HEK293 (cell line): ENCODE measurements at regions not wholly inside any gene's neighbourhood (a gene's known extent, or its start where the extent isn't known, plus 50 kb on each side); places are given as distances from the start of the nearest gene placed in this dataset.

Experiments
- CTCF ChIA-PET: fragments of 350-600 bp; formaldehyde crosslinking; extraction: SDS; loops from one replicate; lab custom pipeline; 2021; ENCODE audit warnings: antibody characterized with exemption; lab: Yijun Ruan, JAX
- POLR2A ChIA-PET: fragments of 300-600 bp; formaldehyde crosslinking; extraction: SDS; loops from one replicate; lab custom pipeline; 2020; ENCODE audit warnings: antibody characterized with exemption, inconsistent platforms; lab: Yijun Ruan, JAX
- H3K27ac ChIP-seq: fragments of 200-500 bp; sonication (Bioruptor generic); 2 replicates; pipeline ENCODE4 v1.5.1; 2014; ENCODE audit warnings: low read depth, low read length, control low read depth, inconsistent platforms; ENCODE audit errors: extremely low read depth
- H3K36me3 ChIP-seq, 2 experiments: fragments of 200-500 bp in 1 of 2; sonication (Bioruptor generic) in 1 of 2; 1 replicate in 1 of 2; 2 replicates in 1 of 2; pipeline ENCODE4 v1.5.1; 2014 to 2017; ENCODE audit warnings: inconsistent platforms in 2 of 2, low read length in 2 of 2; ENCODE audit not compliant: control insufficient read depth in 2 of 2, insufficient read depth in 1 of 2
- H3K4me1 ChIP-seq: fragments of 200-500 bp; sonication (Bioruptor generic); 2 replicates; pipeline ENCODE4 v1.5.1; 2014; ENCODE audit warnings: mild to moderate bottlenecking, low read length, inconsistent platforms; ENCODE audit not compliant: control insufficient read depth, insufficient read depth
- H3K4me3 ChIP-seq: 2 replicates; pipeline ENCODE4 v1.5.1; 2011; ENCODE audit warnings: low read depth, mild to moderate bottlenecking, control low read depth, low read length, moderate library complexity
- H3K9me3 ChIP-seq: fragments of 200-500 bp; sonication (Bioruptor generic); 2 replicates; pipeline ENCODE4 v1.5.1; 2014; ENCODE audit warnings: low read depth, low read length, inconsistent platforms; ENCODE audit not compliant: control insufficient read depth, insufficient read depth
- HOXA7 ChIP-seq: sonication (generic); formaldehyde crosslinking; IDR thresholded peaks from 2 replicates; pipeline ENCODE4 v1.8.1; 2022; ENCODE audit warnings: missing genetic modification reagents, borderline replicate concordance
- KLF1 ChIP-seq: fragments of 450-650 bp; formaldehyde crosslinking; IDR thresholded peaks from 2 replicates; pipeline ENCODE4 v1.5.1; 2016; ENCODE audit warnings: missing biosample characterization, missing genetic modification characterization
- MEIS1 ChIP-seq: sonication (generic); formaldehyde crosslinking; IDR thresholded peaks from 2 replicates; pipeline ENCODE4 v1.8.1; 2022; ENCODE audit warnings: missing genetic modification reagents, mild to moderate bottlenecking, borderline replicate concordance
- OSR2 ChIP-seq: fragments of 450-650 bp; formaldehyde crosslinking; IDR thresholded peaks from 2 replicates; pipeline ENCODE4 v1.5.1; 2016; ENCODE audit warnings: missing biosample characterization, missing genetic modification characterization
- REST ChIP-seq: fragments of 450-650 bp; formaldehyde crosslinking; IDR thresholded peaks from 2 replicates; pipeline ENCODE4 v1.5.1; 2016; ENCODE audit warnings: missing biosample characterization, missing genetic modification characterization
- SETDB1 ChIP-seq: IDR thresholded peaks from one replicate; pipeline ENCODE4 v1.6.1; 2017; ENCODE audit warnings: mild to moderate bottlenecking, low read length, moderate library complexity, mixed read lengths; ENCODE audit not compliant: insufficient read length
- SP2 ChIP-seq: fragments of 450-650 bp; formaldehyde crosslinking; IDR thresholded peaks from 2 replicates; pipeline ENCODE4 v1.5.1; 2016; ENCODE audit warnings: missing biosample characterization, missing genetic modification characterization
- SP7 ChIP-seq: fragments of 450-650 bp; formaldehyde crosslinking; IDR thresholded peaks from 2 replicates; pipeline ENCODE4 v1.5.1; 2016; ENCODE audit warnings: missing biosample characterization, missing genetic modification characterization
- ZBTB21 ChIP-seq: fragments of 450-650 bp; formaldehyde crosslinking; IDR thresholded peaks from 2 replicates; pipeline ENCODE4 v1.5.1; 2017; ENCODE audit warnings: missing biosample characterization, missing genetic modification characterization
- ZBTB7A ChIP-seq: fragments of 450-650 bp; formaldehyde crosslinking; IDR thresholded peaks from 2 replicates; pipeline ENCODE4 v1.5.1; 2016; ENCODE audit warnings: low read depth, missing biosample characterization, missing genetic modification characterization
- ZFHX2 ChIP-seq: fragments of 450-650 bp; formaldehyde crosslinking; conservative IDR thresholded peaks from 2 replicates; pipeline ENCODE4 v1.5.1; 2016; ENCODE audit warnings: missing biosample characterization, missing genetic modification characterization
- ZFP41 ChIP-seq: fragments of 450-650 bp; formaldehyde crosslinking; IDR thresholded peaks from 2 replicates; pipeline ENCODE4 v1.5.1; 2016; ENCODE audit warnings: missing biosample characterization, missing genetic modification characterization, borderline replicate concordance
- ZNF211 ChIP-seq: fragments of 450-650 bp; formaldehyde crosslinking; IDR thresholded peaks from 2 replicates; pipeline ENCODE4 v1.5.1; 2016; ENCODE audit warnings: low read depth, missing biosample characterization, missing genetic modification characterization
- ZNF433 ChIP-seq: fragments of 450-650 bp; formaldehyde crosslinking; IDR thresholded peaks from 2 replicates; pipeline ENCODE4 v1.5.1; 2016; ENCODE audit warnings: missing biosample characterization, missing genetic modification characterization, low read depth
- ZNF548 ChIP-seq: fragments of 450-650 bp; formaldehyde crosslinking; IDR thresholded peaks from 2 replicates; pipeline ENCODE4 v1.5.1; 2016; ENCODE audit warnings: missing biosample characterization, missing genetic modification characterization
- ZNF561 ChIP-seq: fragments of 450-650 bp; IDR thresholded peaks from 2 replicates; pipeline ENCODE4 v1.5.1; 2018; ENCODE audit warnings: missing biosample characterization, missing genetic modification characterization, borderline replicate concordance
- ZNF600 ChIP-seq: fragments of 450-650 bp; formaldehyde crosslinking; IDR thresholded peaks from 2 replicates; pipeline ENCODE4 v1.5.1; 2016; ENCODE audit warnings: missing biosample characterization, missing genetic modification characterization
- ZNF629 ChIP-seq: fragments of 450-650 bp; formaldehyde crosslinking; IDR thresholded peaks from 2 replicates; pipeline ENCODE4 v1.5.1; 2017; ENCODE audit warnings: missing biosample characterization, missing genetic modification characterization
- ZNF639 ChIP-seq: fragments of 450-650 bp; formaldehyde crosslinking; IDR thresholded peaks from 2 replicates; pipeline ENCODE4 v1.5.1; 2016; ENCODE audit warnings: missing biosample characterization, missing genetic modification characterization

- TF ChIP-seq REST (tag by site-specific recombination), result no peak
- TF ChIP-seq OSR2, result no peak
- TF ChIP-seq ZNF548, result no peak
- no peak for TF ChIP-seq ZNF639
- TF ChIP-seq, all 188 proteins: peak for 0
Observed at GRCh38 chr20:50302341-50303057, 111.9 kb downstream of the CEBPB start (continued).

- Histone ChIP-seq H3K9me3 (no peaks in the 10 kb centered on the region), H3K27ac (no peak overlapping the region), H3K4me3 (no peak overlapping the region), H3K36me3 (no peaks in the 10 kb centered on the region), H3K4me1 (no peaks in the 10 kb centered on the region)
- POLR2A ChIA-PET, result interaction anchor here (1.0 kb wide), 1 partner anchor 188 kb away, joined by 4 read pairs; no protein-coding TSS in a partner anchor
- CTCF ChIA-PET, result interaction anchor here (0.6 to 0.9 kb wide), 3 partner anchors 14 to 36 kb away, joined by 3 to 4 read pairs (median 3); no protein-coding TSS in a partner anchor
- no peak for TF ChIP-seq SETDB1
- no peak for TF ChIP-seq ZBTB21 (tag by site-specific recombination)
- TF ChIP-seq ZNF629, result no peak
- no peak for TF ChIP-seq ZFP41
- TF ChIP-seq ZNF561 (tag by site-specific recombination), result 0 out of 2 replicates have a peak, but pooled peaks have one; percentile 29
- no peak for TF ChIP-seq ZNF600 (tag by site-specific recombination)
- TF ChIP-seq ZNF211, result no peak
Observed at GRCh38 chr20:50303573-50304500, 113.2 kb downstream of the CEBPB start.

- ChIA-PET CTCF (interaction anchor here (0.6 to 0.9 kb wide), 2 partner anchors 23 to 36 kb away, joined by 3 to 4 read pairs; no protein-coding TSS in a partner anchor), POLR2A (interaction anchor here (1.0 kb wide), 1 partner anchor 189 kb away, joined by 4 read pairs; no protein-coding TSS in a partner anchor)
- TF ChIP-seq KLF1, result no peak
- TF ChIP-seq SP2 (tag by site-specific recombination), result no peak
- no peak for TF ChIP-seq ZBTB7A (tag by site-specific recombination)
- TF ChIP-seq ZNF433 (tag by site-specific recombination), result no peak
- TF ChIP-seq SP7 (tag by site-specific recombination), result no peak
- TF ChIP-seq ZFHX2 (tag by site-specific recombination), result peak; percentile 42
- no peak for TF ChIP-seq ZNF211
- TF ChIP-seq HOXA7 (CRISPR knock-in tag), result no peak
- no peak for TF ChIP-seq MEIS1 (CRISPR knock-in tag)
- H3K9me3 ChIP-seq, result no peaks in the 10 kb centered on the region
- H3K4me1 ChIP-seq, result no peaks in the 10 kb centered on the region
- H3K36me3 ChIP-seq, result no peaks in the 10 kb centered on the region
- no peak overlapping the region for H3K27ac ChIP-seq
- no peak overlapping the region for H3K4me3 ChIP-seq
Observed at GRCh38 chr20:50304501-50304856, 113.8 kb downstream of the CEBPB start.
